ENCODE measurements at regions not wholly inside any gene's neighbourhood (a gene's known extent, or its start where the extent isn't known, plus 50 kb on each side); places are given as distances from the start of the nearest gene placed in this dataset.

- no peaks in the 10 kb centered on the region for H3K27me3 ChIP-seq (ENCODE audit: insufficient read depth, low read length)
- Mint-ChIP-seq H3K9me3 (ENCODE audit: unreplicated experiment) (no peaks in the 10 kb centered on the region), H3K4me1 (ENCODE audit: low read depth, unreplicated experiment) (peaks cover 2% of the 10 kb centered on the region), H3K4me3 (ENCODE audit: unreplicated experiment) (no peak overlapping the region), H3K27me3 (ENCODE audit: low read depth, unreplicated experiment) (no peaks in the 10 kb centered on the region), H3K36me3 (ENCODE audit: low read depth, unreplicated experiment) (no peaks in the 10 kb centered on the region), H3K27ac (ENCODE audit: unreplicated experiment) (no peak overlapping the region)
- H3K4me1 ChIP-seq (ENCODE audit: insufficient read depth, low read length) = no peaks in the 10 kb centered on the region
- H3K27ac ChIP-seq (ENCODE audit: low read depth, low read length) = no peak overlapping the region
- no peaks in the 10 kb centered on the region for H3K36me3 ChIP-seq (ENCODE audit: insufficient read depth, low read length)
- H3K9ac ChIP-seq (ENCODE audit: low read length) = no peak overlapping the region
- H3K79me2 ChIP-seq (ENCODE audit: insufficient read depth, low read length) = no peaks in the 10 kb centered on the region
- FAIRE-seq (no peak), DNase-seq (ENCODE audit: low read depth) (no peak)
- no peak for TF ChIP-seq CTCF (IDR thresholded peaks at IDR 0.05; ENCODE audit: insufficient read depth, low read depth, low read length)
- no peak for TF ChIP-seq EZH2 (IDR thresholded peaks at IDR 0.05; ENCODE audit: insufficient read depth, low read length)
- H2AFZ ChIP-seq (ENCODE audit: low read depth, low read length) = no peak overlapping the region
- H3K4me3 ChIP-seq (ENCODE audit: insufficient read depth, low read depth, low read length) = no peak overlapping the region
- H3K4me2 ChIP-seq (ENCODE audit: low read length) = no peak overlapping the region
- no peaks in the 10 kb centered on the region for H4K20me1 ChIP-seq (ENCODE audit: insufficient read depth, low read length)
- no peaks in the 10 kb centered on the region for H3K9me3 ChIP-seq (ENCODE audit: insufficient read depth, low read depth, low read length)
These were observed 289.1 kb downstream of the PCDH19 start for GRCh38 chrX:100120956-100121355.

GRCh38 chrX:100098660-100099375, 311.3 kb downstream of the PCDH19 start:
- peak; percentile 10 for DNase-seq (ENCODE audit: low read depth)
- Mint-ChIP-seq H3K27me3 (ENCODE audit: low read depth, unreplicated experiment) (no peaks in the 10 kb centered on the region), H3K4me3 (ENCODE audit: unreplicated experiment) (no peak overlapping the region), H3K4me1 (ENCODE audit: low read depth, unreplicated experiment) (peaks cover 14% of the 10 kb centered on the region), H3K36me3 (ENCODE audit: low read depth, unreplicated experiment) (no peaks in the 10 kb centered on the region), H3K9me3 (ENCODE audit: unreplicated experiment) (peaks cover 2% of the 10 kb centered on the region), H3K27ac (ENCODE audit: unreplicated experiment) (peak overlapping the region; percentile 72)
- Histone ChIP-seq H3K27ac (ENCODE audit: low read depth, low read length) (no peak overlapping the region), H3K27me3 (ENCODE audit: insufficient read depth, low read length) (no peaks in the 10 kb centered on the region), H3K36me3 (ENCODE audit: insufficient read depth, low read length) (no peaks in the 10 kb centered on the region), H3K4me2 (ENCODE audit: low read length) (peak overlapping the region; percentile 8), H3K9me3 (ENCODE audit: insufficient read depth, low read depth, low read length) (no peaks in the 10 kb centered on the region), H3K79me2 (ENCODE audit: insufficient read depth, low read length) (no peaks in the 10 kb centered on the region), H4K20me1 (ENCODE audit: insufficient read depth, low read length) (no peaks in the 10 kb centered on the region), H3K9ac (ENCODE audit: low read length) (no peak overlapping the region), H3K4me1 (ENCODE audit: insufficient read depth, low read length) (peaks cover 2% of the 10 kb centered on the region), H2AFZ (ENCODE audit: low read depth, low read length) (no peak overlapping the region), H3K4me3 (ENCODE audit: insufficient read depth, low read depth, low read length) (no peak overlapping the region)
- peak; percentile 98 for FAIRE-seq
- TF ChIP-seq CTCF (IDR thresholded peaks at IDR 0.05; ENCODE audit: insufficient read depth, low read depth, low read length) (no peak), EZH2 (IDR thresholded peaks at IDR 0.05; ENCODE audit: insufficient read depth, low read length) (no peak)

- no peak for TF ChIP-seq CTCF (IDR thresholded peaks at IDR 0.05; ENCODE audit: insufficient read depth, low read depth, low read length)
- TF ChIP-seq EZH2 (IDR thresholded peaks at IDR 0.05; ENCODE audit: insufficient read depth, low read length) = no peak
- H3K9me3 Mint-ChIP-seq (ENCODE audit: unreplicated experiment) = peaks cover 4% of the 10 kb centered on the region
- Histone ChIP-seq H3K4me1 (ENCODE audit: insufficient read depth, low read length) (peaks cover 8% of the 10 kb centered on the region), H3K27me3 (ENCODE audit: insufficient read depth, low read length) (no peaks in the 10 kb centered on the region), H3K4me2 (ENCODE audit: low read length) (peak overlapping the region; percentile 48), H3K79me2 (ENCODE audit: insufficient read depth, low read length) (no peaks in the 10 kb centered on the region), H3K9ac (ENCODE audit: low read length) (no peak overlapping the region), H2AFZ (ENCODE audit: low read depth, low read length) (peak overlapping the region; percentile 26), H3K9me3 (ENCODE audit: insufficient read depth, low read depth, low read length) (no peaks in the 10 kb centered on the region), H3K4me3 (ENCODE audit: insufficient read depth, low read depth, low read length) (no peak overlapping the region), H3K36me3 (ENCODE audit: insufficient read depth, low read length) (no peaks in the 10 kb centered on the region), H4K20me1 (ENCODE audit: insufficient read depth, low read length) (no peaks in the 10 kb centered on the region), H3K27ac (ENCODE audit: low read depth, low read length) (no peak overlapping the region)
- no peaks in the 10 kb centered on the region for H3K36me3 Mint-ChIP-seq (ENCODE audit: low read depth, unreplicated experiment)
- FAIRE-seq (peak; percentile 74), DNase-seq (ENCODE audit: low read depth) (peak; percentile 48)
- peaks cover 4% of the 10 kb centered on the region for H3K4me1 Mint-ChIP-seq (ENCODE audit: low read depth, unreplicated experiment)
- H3K27me3 Mint-ChIP-seq (ENCODE audit: low read depth, unreplicated experiment) = no peaks in the 10 kb centered on the region
- H3K27ac Mint-ChIP-seq (ENCODE audit: unreplicated experiment) = no peak overlapping the region
- H3K4me3 Mint-ChIP-seq (ENCODE audit: unreplicated experiment) = no peak overlapping the region
These were observed 319.1 kb downstream of the PCDH19 start for GRCh38 chrX:100090931-100091330.

Measured in astrocyte (in vitro differentiated cells and primary cell).